ENCODE measurements at regions not wholly inside any gene's neighbourhood (a gene's known extent, or its start where the extent isn't known, plus 50 kb on each side); places are given as distances from the start of the nearest gene placed in this dataset.

DNA sequence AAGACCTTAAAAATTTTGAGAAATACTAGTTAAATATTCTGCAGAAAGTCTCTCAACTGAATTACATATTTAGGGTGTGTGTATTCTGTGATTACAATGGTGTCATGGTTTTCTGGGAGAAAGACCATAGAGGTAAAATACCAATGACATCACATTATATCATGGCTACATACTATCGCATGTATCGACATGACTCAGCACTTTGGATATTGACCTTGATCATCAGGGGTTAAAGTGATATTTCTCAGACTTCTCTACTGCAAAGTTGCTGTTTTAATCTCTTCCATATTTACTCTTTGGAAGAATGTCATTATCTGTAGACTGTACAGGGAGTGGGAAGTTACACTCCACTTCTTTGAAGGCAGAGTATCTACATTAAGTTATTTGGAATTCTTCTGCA lies 1046.6 kb downstream of the FAM181B start:
- TF ChIP-seq, protein P1, sequence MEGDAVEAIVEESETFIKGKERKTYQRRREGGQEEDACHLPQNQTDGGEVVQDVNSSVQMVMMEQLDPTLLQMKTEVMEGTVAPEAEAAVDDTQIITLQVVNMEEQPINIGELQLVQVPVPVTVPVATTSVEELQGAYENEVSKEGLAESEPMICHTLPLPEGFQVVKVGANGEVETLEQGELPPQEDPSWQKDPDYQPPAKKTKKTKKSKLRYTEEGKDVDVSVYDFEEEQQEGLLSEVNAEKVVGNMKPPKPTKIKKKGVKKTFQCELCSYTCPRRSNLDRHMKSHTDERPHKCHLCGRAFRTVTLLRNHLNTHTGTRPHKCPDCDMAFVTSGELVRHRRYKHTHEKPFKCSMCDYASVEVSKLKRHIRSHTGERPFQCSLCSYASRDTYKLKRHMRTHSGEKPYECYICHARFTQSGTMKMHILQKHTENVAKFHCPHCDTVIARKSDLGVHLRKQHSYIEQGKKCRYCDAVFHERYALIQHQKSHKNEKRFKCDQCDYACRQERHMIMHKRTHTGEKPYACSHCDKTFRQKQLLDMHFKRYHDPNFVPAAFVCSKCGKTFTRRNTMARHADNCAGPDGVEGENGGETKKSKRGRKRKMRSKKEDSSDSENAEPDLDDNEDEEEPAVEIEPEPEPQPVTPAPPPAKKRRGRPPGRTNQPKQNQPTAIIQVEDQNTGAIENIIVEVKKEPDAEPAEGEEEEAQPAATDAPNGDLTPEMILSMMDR (IDR thresholded peaks at IDR 0.05; ENCODE audit: insufficient read depth, low read length, severe bottlenecking), result no peak
- no peaks in the 10 kb centered on the region for H3K27me3 ChIP-seq (ENCODE audit: control insufficient read depth, insufficient read depth, low read length)
- DNase-seq (ENCODE audit: low read depth), result no peak
- no peaks in the 10 kb centered on the region for H3K36me3 ChIP-seq (ENCODE audit: control insufficient read depth, insufficient read depth, low read length)
- H3K4me3 ChIP-seq (ENCODE audit: low read depth, low read length), result no peak overlapping the region
- FAIRE-seq, result no peak

DNA sequence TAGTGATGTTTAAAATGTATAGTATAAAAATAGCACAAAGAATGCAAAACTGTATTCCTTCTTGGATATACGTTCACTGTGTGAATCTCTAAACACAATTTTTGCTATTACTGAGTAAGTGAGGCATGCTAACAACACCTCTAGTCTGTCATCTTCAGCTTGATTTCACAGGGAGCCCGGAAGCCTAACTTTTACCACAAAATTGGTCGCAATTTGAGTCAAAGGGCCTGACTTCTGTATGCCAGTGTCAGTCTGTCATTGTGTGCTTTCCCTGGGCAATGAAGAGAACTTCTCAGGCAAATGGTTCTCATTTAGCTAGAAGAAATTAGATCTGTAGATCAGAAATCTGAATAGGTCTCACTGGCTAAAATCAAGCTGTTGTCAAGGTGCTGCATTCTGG lies 1059.5 kb downstream of the FAM181B start:
- Histone ChIP-seq H3K36me3 (ENCODE audit: control insufficient read depth, insufficient read depth, low read length) (no peaks in the 10 kb centered on the region), H3K4me3 (ENCODE audit: low read depth, low read length) (no peak overlapping the region), H3K27me3 (ENCODE audit: control insufficient read depth, insufficient read depth, low read length) (no peaks in the 10 kb centered on the region)
- no peak for FAIRE-seq
- TF ChIP-seq, protein P1 (IDR thresholded peaks at IDR 0.05; ENCODE audit: insufficient read depth, low read length, severe bottlenecking), result no peak
- no peak for DNase-seq (ENCODE audit: low read depth)

DNA sequence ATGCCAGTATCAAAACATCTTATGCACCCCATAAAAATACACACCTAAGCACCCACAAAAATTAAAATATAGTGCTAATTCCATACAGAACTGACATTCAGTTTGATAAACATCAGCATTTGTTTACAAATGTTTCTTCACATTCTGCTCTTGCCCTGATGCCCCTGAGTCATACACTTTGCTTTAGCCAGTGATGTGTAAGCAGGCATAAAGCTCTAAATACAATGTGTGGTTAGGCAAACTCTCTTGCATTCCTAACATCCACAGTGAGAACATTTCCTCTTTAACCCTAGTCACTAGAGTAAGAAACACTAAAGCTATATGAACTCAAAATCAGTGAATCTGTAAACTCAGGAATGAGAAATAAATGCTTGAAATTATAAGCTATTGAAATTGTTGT lies 1060.7 kb downstream of the FAM181B start:
- DNase-seq (ENCODE audit: low read depth) (peak; percentile 39), FAIRE-seq (no peak)
- TF ChIP-seq, protein P1 (IDR thresholded peaks at IDR 0.05; ENCODE audit: insufficient read depth, low read length, severe bottlenecking), result no peak
- no peaks in the 10 kb centered on the region for H3K36me3 ChIP-seq (ENCODE audit: control insufficient read depth, insufficient read depth, low read length)
- no peaks in the 10 kb centered on the region for H3K27me3 ChIP-seq (ENCODE audit: control insufficient read depth, insufficient read depth, low read length)
- H3K4me3 ChIP-seq (ENCODE audit: low read depth, low read length), result no peak overlapping the region

DNA sequence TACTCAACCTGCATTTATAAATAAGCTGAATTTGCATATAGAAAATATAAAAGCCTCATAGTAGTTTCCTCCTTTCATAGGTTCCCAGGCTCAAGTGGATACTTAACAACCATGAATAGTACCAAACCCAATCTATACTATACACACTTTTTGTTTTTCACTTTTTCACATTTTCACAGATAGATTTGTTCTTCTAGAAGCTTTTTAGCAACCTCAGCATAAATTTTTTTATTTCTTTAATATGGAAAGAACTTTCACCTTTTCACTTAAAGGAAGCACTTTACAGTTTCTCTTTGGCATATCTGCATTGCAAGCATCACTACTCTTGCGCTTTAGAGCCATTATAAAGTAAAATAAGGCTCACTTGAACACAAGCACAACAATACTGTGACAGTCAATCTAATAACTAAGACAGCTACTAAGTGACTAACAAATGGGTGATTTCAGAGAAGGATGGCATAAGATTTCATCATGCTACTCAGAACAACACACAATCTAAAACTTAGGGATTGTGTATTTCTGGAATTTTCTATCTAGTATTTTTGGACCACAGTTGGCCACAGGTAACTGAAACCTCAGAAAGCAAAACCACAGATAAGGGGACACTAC lies 1063.6 kb downstream of the FAM181B start:
- no peak for FAIRE-seq

DNA sequence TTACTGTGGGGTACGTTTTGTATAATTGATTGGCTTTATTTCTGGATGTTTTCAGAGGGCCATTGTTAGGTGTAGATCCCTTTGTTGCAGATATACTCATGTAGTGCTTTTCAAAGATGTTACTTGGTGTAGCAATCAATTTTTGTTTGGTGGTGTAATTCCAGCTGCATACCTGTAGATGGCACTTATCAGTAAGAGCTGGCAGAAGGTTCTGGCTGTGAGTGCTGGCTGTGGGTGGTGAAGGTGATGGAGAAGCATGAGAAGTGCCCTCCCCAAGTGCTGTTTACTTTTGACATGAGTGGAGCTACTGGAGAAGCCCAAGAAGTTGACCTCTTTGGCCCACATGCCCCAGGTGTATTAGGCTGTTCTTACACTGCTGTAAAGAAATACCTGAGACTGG lies 1074.9 kb downstream of the FAM181B start:
- Histone ChIP-seq H3K36me3 (ENCODE audit: control insufficient read depth, insufficient read depth, low read length) (no peaks in the 10 kb centered on the region), H3K27me3 (ENCODE audit: control insufficient read depth, insufficient read depth, low read length) (no peaks in the 10 kb centered on the region), H3K4me3 (ENCODE audit: low read depth, low read length) (no peak overlapping the region)
- DNase-seq (ENCODE audit: low read depth), result peak; percentile 44
- TF ChIP-seq, protein P1 (IDR thresholded peaks at IDR 0.05; ENCODE audit: insufficient read depth, low read length, severe bottlenecking), result peak; percentile 63
- FAIRE-seq, result no peak

More for the DNA sequence above, 1063.6 kb downstream of the FAM181B start:
- no peaks in the 10 kb centered on the region for H3K27me3 ChIP-seq (ENCODE audit: control insufficient read depth, insufficient read depth, low read length)
- TF ChIP-seq, protein P1 (IDR thresholded peaks at IDR 0.05; ENCODE audit: insufficient read depth, low read length, severe bottlenecking), result no peak
- no peak for DNase-seq (ENCODE audit: low read depth)
- H3K36me3 ChIP-seq (ENCODE audit: control insufficient read depth, insufficient read depth, low read length), result no peaks in the 10 kb centered on the region
- no peak overlapping the region for H3K4me3 ChIP-seq (ENCODE audit: low read depth, low read length)

DNA sequence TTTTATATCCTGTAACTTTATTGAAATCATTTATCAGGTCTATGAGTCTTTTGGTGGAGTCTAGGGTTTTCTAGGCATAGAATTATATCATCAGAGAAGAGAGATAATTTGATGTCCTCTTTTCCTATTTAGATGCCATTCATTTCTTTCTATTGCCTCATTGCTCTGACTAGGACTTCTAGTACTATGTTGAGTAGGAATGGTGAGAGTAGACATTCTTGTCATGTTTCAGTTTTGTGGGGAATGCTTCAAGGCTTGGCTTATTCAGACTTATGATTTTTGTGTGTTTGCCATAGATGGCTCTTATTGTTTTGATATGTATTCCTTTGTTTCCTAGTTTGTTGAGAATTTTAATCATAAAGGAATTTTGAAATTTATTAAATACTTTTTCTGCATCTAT lies 1078.3 kb downstream of the FAM181B start:
- no peak overlapping the region for H3K4me3 ChIP-seq (ENCODE audit: low read depth, low read length)
- DNase-seq (ENCODE audit: low read depth), result no peak
- H3K36me3 ChIP-seq (ENCODE audit: control insufficient read depth, insufficient read depth, low read length), result no peaks in the 10 kb centered on the region
- FAIRE-seq, result no peak
- H3K27me3 ChIP-seq (ENCODE audit: control insufficient read depth, insufficient read depth, low read length), result no peaks in the 10 kb centered on the region
- TF ChIP-seq, protein P1 (IDR thresholded peaks at IDR 0.05; ENCODE audit: insufficient read depth, low read length, severe bottlenecking), result no peak
